ENCODE measurements at regions not wholly inside any gene's neighbourhood (a gene's known extent, or its start where the extent isn't known, plus 50 kb on each side); places are given as distances from the start of the nearest gene placed in this dataset.

- no peak for TF ChIP-seq CTCF (IDR thresholded peaks at IDR 0.05; ENCODE audit: insufficient read depth, low read depth, low read length)
- H3K4me3 ChIP-seq (ENCODE audit: low read depth, low read length), result no peak overlapping the region
- DNase-seq (ENCODE audit: low read depth), result no peak
Observed at GRCh38 chr12:111055181-111055880, 135.0 kb upstream of the MYL2 start.

- no peak for TF ChIP-seq CTCF (IDR thresholded peaks at IDR 0.05; ENCODE audit: insufficient read depth, low read depth, low read length)
- no peak for DNase-seq (ENCODE audit: low read depth)
- H3K4me3 ChIP-seq (ENCODE audit: low read depth, low read length), result no peak overlapping the region
Observed at GRCh38 chr12:111048991-111049390, 128.6 kb upstream of the MYL2 start.

GRCh38 chr12:111046896-111047295 is 126.5 kb upstream of the MYL2 start:
- no peak for DNase-seq (ENCODE audit: low read depth)
- no peak overlapping the region for H3K4me3 ChIP-seq (ENCODE audit: low read depth, low read length)
- no peak for TF ChIP-seq CTCF (IDR thresholded peaks at IDR 0.05; ENCODE audit: insufficient read depth, low read depth, low read length)

- H3K4me3 ChIP-seq (ENCODE audit: low read depth, low read length), result no peak overlapping the region
- no peak for DNase-seq (ENCODE audit: low read depth)
- TF ChIP-seq CTCF (IDR thresholded peaks at IDR 0.05; ENCODE audit: insufficient read depth, low read depth, low read length), result no peak
Observed at GRCh38 chr12:111045941-111046340, 125.6 kb upstream of the MYL2 start.

- TF ChIP-seq CTCF (IDR thresholded peaks at IDR 0.05; ENCODE audit: insufficient read depth, low read depth, low read length), result no peak
- no peak overlapping the region for H3K4me3 ChIP-seq (ENCODE audit: low read depth, low read length)
- no peak for DNase-seq (ENCODE audit: low read depth)
Observed at GRCh38 chr12:111041091-111041490, 120.7 kb upstream of the MYL2 start.

GRCh38 chr12:111040690-111041089 is 120.3 kb upstream of the MYL2 start:
- DNase-seq (ENCODE audit: low read depth), result no peak

More at GRCh38 chr12:111040690-111041089, 120.3 kb upstream of the MYL2 start:
- H3K4me3 ChIP-seq (ENCODE audit: low read depth, low read length), result no peak overlapping the region
- no peak for TF ChIP-seq CTCF (IDR thresholded peaks at IDR 0.05; ENCODE audit: insufficient read depth, low read depth, low read length)

All from fibroblast of villous mesenchyme (primary cell).